Chondrocyte (in vitro differentiated cells): ENCODE measurements at regions not wholly inside any gene's neighbourhood (a gene's known extent, or its start where the extent isn't known, plus 50 kb on each side); places are given as distances from the start of the nearest gene placed in this dataset.

Experiments used
- DNase-seq: peaks from one replicate; pipeline ENCODE4 v3.0.0; 2021; ENCODE audit warnings: mixed read lengths, low spot score
- H3K27ac Mint-ChIP-seq: one replicate; pipeline ENCODE4 v1.8.0; 2021; ENCODE audit warnings: mild to moderate bottlenecking, moderate library complexity, mixed read lengths; ENCODE audit not compliant: unreplicated experiment
- H3K27me3 Mint-ChIP-seq: 2 replicates; pipeline ENCODE4 v1.8.0; 2021; ENCODE audit warnings: low read depth, mixed read lengths
- H3K36me3 Mint-ChIP-seq: 2 replicates; pipeline ENCODE4 v1.8.0; 2021; ENCODE audit warnings: low read depth, mixed read lengths
- H3K4me1 Mint-ChIP-seq: 2 replicates; pipeline ENCODE4 v1.8.0; 2021; ENCODE audit warnings: low read depth, mild to moderate bottlenecking, mixed read lengths
- H3K4me3 Mint-ChIP-seq: one replicate; pipeline ENCODE4 v1.8.0; 2021; ENCODE audit warnings: mild to moderate bottlenecking, moderate library complexity, mixed read lengths; ENCODE audit not compliant: unreplicated experiment
- H3K9me3 Mint-ChIP-seq: 2 replicates; pipeline ENCODE4 v1.8.0; 2021; ENCODE audit warnings: low read depth, mixed read lengths
- TF ChIP-seq, protein P1 (sequence below): fragments of 200-600 bp; sonication (generic); IDR thresholded peaks from 2 replicates; pipeline ENCODE4 v1.5.0; 2021; ENCODE audit warnings: antibody characterized with exemption, mild to moderate bottlenecking, moderate library complexity

DNA sequence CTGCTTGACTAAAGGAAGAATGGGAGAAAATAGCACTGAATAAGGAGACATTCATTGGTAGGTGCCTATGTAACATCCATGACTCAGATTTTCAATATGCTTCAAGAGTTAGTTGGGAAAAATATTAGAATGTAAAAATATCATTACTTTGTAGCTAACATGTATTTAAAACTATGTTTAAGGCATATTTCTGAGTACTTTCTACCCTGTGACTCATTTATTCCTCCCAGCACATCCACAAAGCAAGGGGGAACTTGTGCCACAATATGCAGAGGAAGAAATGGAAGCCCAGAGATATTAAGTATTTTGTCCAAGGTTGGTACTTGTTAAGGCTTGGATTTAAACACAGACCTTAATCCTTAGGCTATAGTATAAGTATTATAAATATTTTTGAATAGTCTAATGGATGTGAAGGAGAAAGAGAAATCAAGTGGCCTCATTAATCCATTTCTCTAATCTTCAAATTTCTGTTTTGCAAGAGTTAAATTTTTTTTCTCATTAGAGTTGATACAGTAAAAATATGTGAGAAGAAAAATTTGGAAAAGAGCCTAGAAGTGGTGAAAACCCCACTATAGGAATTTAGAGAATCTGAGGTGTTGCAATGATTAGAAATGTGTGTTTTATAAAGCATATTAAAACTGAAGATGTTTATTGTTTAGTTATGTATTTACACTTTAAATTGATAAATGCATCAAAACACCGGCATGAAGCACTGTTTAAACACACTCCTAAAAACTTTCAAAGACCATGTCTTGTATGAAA, 149.3 kb upstream of the GYPA start:
- Mint-ChIP-seq H3K36me3 (peaks cover 3% of the 10 kb centered on the region), H3K27me3 (no peaks in the 10 kb centered on the region), H3K9me3 (no peaks in the 10 kb centered on the region), H3K27ac (peak overlapping the region; percentile 49), H3K4me1 (peaks cover 37% of the 10 kb centered on the region), H3K4me3 (no peak overlapping the region)
- no peak for DNase-seq
- TF ChIP-seq, protein P1, sequence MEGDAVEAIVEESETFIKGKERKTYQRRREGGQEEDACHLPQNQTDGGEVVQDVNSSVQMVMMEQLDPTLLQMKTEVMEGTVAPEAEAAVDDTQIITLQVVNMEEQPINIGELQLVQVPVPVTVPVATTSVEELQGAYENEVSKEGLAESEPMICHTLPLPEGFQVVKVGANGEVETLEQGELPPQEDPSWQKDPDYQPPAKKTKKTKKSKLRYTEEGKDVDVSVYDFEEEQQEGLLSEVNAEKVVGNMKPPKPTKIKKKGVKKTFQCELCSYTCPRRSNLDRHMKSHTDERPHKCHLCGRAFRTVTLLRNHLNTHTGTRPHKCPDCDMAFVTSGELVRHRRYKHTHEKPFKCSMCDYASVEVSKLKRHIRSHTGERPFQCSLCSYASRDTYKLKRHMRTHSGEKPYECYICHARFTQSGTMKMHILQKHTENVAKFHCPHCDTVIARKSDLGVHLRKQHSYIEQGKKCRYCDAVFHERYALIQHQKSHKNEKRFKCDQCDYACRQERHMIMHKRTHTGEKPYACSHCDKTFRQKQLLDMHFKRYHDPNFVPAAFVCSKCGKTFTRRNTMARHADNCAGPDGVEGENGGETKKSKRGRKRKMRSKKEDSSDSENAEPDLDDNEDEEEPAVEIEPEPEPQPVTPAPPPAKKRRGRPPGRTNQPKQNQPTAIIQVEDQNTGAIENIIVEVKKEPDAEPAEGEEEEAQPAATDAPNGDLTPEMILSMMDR, result no peak

DNA sequence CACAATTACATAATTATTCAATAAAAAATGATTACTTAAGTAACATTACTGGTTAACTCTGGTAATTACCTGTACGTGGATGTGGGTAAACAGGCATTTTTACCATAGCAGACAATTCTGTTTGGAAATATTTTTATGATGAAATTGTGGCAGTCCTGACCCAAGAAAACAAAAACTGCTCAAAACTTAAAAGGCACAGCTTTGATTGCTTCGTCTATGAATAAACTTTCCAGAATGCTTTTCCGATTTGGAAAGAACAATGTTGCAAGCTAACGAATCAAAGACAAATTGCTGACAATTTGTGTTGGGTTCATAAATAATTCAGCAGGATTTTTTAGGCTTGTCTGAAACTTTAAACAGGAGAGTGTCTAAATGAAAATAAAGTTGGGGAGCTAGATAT, 150.6 kb upstream of the GYPA start:
- DNase-seq, result no peak
- H3K27me3 Mint-ChIP-seq, result no peaks in the 10 kb centered on the region
- H3K27ac Mint-ChIP-seq, result no peak overlapping the region
- H3K9me3 Mint-ChIP-seq, result no peaks in the 10 kb centered on the region
- H3K36me3 Mint-ChIP-seq, result no peaks in the 10 kb centered on the region
- TF ChIP-seq, protein P1, result no peak
- peaks cover 37% of the 10 kb centered on the region for H3K4me1 Mint-ChIP-seq
- no peak overlapping the region for H3K4me3 Mint-ChIP-seq

DNA sequence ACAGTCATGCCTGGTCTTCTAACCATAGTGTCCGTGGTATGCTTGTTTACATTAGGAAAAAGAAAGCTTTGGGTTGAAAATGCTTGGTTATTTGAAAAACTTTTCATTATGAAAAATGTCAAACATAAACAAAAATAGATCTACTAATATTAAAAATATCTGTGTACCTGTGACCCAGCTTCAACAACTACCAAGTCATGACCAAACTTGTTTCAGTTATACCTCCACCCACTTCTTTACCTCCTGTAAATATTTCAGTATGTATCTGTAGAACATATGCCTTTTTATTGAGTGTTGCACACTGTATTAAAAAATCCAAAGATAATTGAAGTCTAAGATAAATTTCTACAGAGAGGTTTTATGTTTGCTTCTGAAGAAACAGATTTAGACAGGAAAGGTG, 153.7 kb upstream of the GYPA start:
- TF ChIP-seq, protein P1, result no peak
- H3K36me3 Mint-ChIP-seq, result no peaks in the 10 kb centered on the region
- no peak for DNase-seq
- no peaks in the 10 kb centered on the region for H3K9me3 Mint-ChIP-seq
- H3K27ac Mint-ChIP-seq, result no peak overlapping the region
- H3K4me3 Mint-ChIP-seq, result no peak overlapping the region
- peaks cover 22% of the 10 kb centered on the region for H3K4me1 Mint-ChIP-seq
- no peaks in the 10 kb centered on the region for H3K27me3 Mint-ChIP-seq

DNA sequence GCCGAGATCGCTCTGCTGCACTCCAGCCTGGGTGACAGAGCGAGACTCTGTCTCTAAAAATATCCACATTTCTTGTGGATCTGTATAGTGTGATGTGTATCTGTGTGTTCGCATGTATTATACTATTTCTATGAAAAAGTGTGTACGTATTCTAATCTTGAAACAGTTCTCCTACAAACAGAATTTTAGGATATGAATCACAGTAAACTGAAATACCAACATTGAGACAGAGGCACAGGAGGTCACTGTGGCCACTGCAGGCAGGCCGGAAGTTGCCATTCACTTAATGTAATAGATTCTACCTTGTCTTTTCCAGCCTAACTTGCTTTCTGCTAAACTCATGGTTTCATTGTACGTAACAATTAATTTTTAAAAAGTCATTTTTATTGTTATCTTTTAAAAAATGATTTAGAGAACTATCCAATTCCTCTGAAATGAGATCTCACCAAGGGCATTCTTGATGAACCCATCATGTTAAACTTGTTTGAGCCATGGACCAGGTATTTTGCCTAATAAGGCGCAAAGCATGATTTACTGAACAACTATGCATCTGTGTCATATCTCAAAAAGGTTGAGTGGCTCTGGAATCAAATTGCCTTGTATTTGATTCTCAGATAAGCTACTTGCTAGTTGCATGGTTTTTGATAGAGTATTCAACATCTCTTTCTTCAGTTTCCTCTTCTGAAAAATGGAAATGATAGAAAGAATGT, 154.9 kb upstream of the GYPA start:
- no peaks in the 10 kb centered on the region for H3K36me3 Mint-ChIP-seq
- no peaks in the 10 kb centered on the region for H3K9me3 Mint-ChIP-seq
- H3K27ac Mint-ChIP-seq, result no peak overlapping the region
- DNase-seq, result no peak
- TF ChIP-seq, protein P1, result no peak
- no peaks in the 10 kb centered on the region for H3K27me3 Mint-ChIP-seq
- peaks cover 9% of the 10 kb centered on the region for H3K4me1 Mint-ChIP-seq
- H3K4me3 Mint-ChIP-seq, result no peak overlapping the region

DNA sequence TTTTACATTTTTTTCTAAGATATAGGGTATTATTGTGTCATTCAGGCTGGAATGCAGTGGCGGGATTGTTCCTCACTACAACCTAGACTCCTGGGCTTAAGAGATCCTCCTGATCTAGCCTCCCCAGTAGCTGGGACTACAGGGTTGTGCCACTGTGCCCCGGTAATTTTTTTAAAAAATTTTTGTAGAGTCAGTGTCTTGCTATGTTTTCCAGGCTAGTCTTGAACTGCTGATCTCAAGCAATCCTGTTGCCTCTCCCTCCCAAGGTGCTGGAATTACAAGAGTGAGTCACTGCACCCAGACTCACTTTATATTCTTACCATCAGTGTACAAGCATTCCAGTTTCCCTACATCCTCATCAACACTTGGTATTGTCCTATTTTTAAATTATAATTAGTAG, 156.4 kb upstream of the GYPA start:
- Mint-ChIP-seq H3K36me3 (no peaks in the 10 kb centered on the region), H3K9me3 (no peaks in the 10 kb centered on the region), H3K4me3 (no peak overlapping the region), H3K4me1 (peaks cover 8% of the 10 kb centered on the region), H3K27ac (no peak overlapping the region), H3K27me3 (no peaks in the 10 kb centered on the region)
- DNase-seq, result no peak
- TF ChIP-seq, protein P1, result no peak
